GM12872 (cell line): ENCODE measurements at regions not wholly inside any gene's neighbourhood (a gene's known extent, or its start where the extent isn't known, plus 50 kb on each side); places are given as distances from the start of the nearest gene placed in this dataset.

ENCODE experiments used
- TF ChIP-seq, protein P1 (sequence below): IDR thresholded peaks from 3 replicates; pipeline ENCODE4 v1.5.1; 2011; ENCODE audit warnings: low read depth, mild to moderate bottlenecking, low read length, moderate library complexity; ENCODE audit not compliant: insufficient read depth

DNA sequence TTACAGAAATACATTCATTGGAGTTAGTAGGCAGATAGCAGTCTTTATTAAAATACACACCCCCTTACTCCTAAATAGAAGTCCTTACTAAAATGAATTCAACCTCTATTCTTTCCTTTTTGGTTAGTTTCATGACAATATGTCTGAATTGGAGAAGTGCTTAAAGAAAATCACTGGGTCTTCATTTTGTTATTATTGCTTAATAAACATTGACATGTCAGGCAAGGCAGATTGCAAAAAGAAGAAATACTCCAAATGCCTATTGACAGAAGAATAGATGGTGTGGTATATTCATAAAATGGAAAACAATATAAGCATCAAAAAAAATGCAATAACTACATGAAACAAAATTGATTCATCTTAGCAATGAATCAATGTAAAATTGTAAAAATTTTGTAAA, 135.5 kb downstream of the TMEM26 start:
- TF ChIP-seq, protein P1, sequence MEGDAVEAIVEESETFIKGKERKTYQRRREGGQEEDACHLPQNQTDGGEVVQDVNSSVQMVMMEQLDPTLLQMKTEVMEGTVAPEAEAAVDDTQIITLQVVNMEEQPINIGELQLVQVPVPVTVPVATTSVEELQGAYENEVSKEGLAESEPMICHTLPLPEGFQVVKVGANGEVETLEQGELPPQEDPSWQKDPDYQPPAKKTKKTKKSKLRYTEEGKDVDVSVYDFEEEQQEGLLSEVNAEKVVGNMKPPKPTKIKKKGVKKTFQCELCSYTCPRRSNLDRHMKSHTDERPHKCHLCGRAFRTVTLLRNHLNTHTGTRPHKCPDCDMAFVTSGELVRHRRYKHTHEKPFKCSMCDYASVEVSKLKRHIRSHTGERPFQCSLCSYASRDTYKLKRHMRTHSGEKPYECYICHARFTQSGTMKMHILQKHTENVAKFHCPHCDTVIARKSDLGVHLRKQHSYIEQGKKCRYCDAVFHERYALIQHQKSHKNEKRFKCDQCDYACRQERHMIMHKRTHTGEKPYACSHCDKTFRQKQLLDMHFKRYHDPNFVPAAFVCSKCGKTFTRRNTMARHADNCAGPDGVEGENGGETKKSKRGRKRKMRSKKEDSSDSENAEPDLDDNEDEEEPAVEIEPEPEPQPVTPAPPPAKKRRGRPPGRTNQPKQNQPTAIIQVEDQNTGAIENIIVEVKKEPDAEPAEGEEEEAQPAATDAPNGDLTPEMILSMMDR: no peak

DNA sequence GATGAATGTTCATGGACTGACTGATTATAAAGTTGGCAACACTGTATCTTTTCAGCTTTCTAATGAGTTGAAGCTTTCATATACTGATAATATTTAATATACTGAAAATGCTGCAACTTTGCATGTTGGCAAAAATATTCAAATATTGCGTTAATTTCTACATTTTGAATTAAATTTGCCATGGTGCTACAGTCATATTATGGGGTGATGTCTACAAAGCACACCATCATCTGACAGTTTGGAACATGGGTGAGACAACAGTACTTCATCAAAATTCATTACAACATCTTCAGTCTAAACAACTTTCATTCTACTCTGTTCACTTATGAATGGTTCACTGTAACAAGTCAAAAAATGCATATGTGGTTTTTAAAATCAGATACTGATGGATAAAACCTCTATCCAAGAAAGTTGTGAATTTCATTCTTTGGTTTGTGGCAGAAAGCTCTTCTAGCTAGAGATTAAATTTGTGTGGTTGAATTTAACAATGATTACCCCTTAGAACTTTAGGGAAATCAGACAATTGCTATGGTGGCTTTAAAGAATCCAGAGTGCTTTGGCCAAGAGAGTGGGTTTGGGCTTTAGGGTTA, 136.4 kb downstream of the TMEM26 start:
- TF ChIP-seq, protein P1: no peak

DNA sequence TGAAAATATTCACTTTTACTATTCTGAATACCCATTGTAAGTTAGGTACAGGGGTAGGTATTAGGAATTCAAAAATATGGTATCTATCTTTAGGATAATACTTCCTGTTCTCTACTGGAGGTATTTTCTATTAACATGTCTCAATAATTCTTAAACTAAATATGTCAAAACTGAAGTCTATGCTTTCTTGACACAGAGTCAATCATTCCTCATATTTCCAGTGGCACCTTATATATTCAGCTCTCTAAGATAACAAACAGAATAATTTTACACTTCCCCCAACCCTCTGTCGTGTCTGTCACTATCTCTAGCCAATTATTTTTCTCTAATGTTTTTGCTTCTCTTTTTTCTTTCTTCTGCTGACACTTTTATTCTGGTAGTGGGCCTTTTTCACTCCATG, 138.9 kb downstream of the TMEM26 start:
- TF ChIP-seq, protein P1: no peak

DNA sequence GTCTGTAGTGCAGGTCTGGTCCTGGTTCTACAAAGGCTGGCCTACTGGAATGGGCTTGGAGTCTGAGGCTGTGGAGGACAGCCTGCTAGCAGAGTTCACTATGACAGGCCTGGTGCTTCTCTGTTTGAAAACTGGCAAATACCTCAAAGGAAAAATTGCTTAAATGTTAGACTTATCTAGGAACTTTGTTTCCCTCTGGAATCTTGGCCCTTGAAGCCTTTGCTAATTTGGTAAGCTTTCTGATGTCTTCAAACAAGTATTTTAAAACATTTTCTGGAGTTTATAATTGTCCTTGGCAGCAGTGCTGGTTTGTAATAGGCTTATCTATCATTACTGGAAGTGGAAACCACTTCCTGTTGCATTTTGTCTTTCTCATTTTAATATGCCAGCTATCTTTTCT, 139.7 kb downstream of the TMEM26 start:
- TF ChIP-seq, protein P1: no peak

DNA sequence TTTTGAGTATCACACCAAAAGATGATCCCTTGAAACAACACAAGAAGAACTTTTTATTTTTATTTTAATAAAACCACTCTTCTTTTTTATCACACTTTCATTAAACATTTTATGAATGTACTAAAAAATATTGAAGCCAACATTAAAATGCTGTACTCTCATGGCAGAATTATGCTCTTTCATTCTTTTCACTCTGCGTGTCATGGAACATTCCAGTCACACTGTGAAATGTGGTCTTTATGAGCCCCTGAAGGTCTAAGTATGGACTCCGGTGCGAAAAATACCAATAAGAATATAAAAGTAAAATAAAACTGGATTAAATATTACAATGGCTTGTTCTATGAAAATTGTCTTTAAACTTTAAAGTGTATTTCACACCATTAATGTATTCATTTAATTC, 148.4 kb downstream of the TMEM26 start:
- TF ChIP-seq, protein P1: no peak

DNA sequence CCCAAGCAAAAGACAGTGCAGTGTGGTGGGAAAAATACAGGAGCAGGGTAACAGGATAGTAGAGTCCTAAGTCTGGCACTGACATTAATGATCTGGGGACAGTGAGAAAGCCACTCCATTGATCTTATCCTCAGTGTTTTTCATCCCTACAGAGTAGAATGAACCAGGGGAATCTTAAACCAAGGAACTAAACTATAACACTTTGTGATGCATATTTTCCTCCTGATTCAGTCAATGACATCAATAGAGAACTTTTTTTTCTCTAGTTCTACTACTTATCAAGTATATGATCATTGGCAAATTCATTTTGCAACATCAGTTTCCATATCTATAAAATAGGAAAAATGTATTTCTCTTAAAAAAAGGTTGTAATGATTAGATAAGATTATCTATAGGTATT, 151.1 kb downstream of the TMEM26 start:
- TF ChIP-seq, protein P1: no peak

DNA sequence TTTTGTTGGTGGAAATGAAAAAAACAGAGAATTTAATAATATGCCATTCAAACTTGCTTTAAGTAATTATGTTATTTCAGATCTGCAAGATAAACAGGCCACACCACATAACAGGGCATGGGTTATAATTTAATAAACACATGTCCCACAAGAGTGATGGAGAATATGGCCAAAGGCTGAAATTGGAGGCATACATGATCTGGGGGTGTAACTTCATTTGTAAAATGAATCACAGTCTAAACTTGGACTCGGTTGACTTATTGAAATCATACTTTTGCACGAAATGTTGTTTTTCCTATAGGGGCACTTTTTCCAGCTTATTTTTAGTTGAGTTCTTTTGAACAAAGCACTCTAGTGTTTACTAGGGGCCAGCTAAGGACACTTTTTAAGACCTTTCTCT, 151.6 kb downstream of the TMEM26 start:
- TF ChIP-seq, protein P1: no peak
